ENCODE measurements at regions not wholly inside any gene's neighbourhood (a gene's known extent, or its start where the extent isn't known, plus 50 kb on each side); places are given as distances from the start of the nearest gene placed in this dataset.

- TF ChIP-seq EZH2 (IDR thresholded peaks at IDR 0.05; ENCODE audit: low read length): no peak
- TF ChIP-seq, protein P1, sequence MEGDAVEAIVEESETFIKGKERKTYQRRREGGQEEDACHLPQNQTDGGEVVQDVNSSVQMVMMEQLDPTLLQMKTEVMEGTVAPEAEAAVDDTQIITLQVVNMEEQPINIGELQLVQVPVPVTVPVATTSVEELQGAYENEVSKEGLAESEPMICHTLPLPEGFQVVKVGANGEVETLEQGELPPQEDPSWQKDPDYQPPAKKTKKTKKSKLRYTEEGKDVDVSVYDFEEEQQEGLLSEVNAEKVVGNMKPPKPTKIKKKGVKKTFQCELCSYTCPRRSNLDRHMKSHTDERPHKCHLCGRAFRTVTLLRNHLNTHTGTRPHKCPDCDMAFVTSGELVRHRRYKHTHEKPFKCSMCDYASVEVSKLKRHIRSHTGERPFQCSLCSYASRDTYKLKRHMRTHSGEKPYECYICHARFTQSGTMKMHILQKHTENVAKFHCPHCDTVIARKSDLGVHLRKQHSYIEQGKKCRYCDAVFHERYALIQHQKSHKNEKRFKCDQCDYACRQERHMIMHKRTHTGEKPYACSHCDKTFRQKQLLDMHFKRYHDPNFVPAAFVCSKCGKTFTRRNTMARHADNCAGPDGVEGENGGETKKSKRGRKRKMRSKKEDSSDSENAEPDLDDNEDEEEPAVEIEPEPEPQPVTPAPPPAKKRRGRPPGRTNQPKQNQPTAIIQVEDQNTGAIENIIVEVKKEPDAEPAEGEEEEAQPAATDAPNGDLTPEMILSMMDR (optimal IDR thresholded peaks at IDR 0.05 in 1 of 3, IDR thresholded peaks at IDR 0.05 in 1 of 3, conservative IDR thresholded peaks at IDR 0.05 in 1 of 3; ENCODE audit: extremely low read depth in 1 of 3, insufficient read depth in 2 of 3, low read length in 3 of 3): no peak
Observed at GRCh38 chr3:30289324-30289723, 317.1 kb upstream of the TGFBR2 start.
